Gastrocnemius medialis (tissue), 4 donors: ENCODE measurements at regions not wholly inside any gene's neighbourhood (a gene's known extent, or its start where the extent isn't known, plus 50 kb on each side); places are given as distances from the start of the nearest gene placed in this dataset.
"Not testable (repeated sequence)": the region's sequence is repeated elsewhere in the genome, so short reads cannot be mapped to it uniquely, and the experiment has no call there.

ENCODE experiments used
- ATAC-seq, 2 donors: fragments of 150-250 bp; one replicate each; pipeline ENCODE4 v1.9.1; 2016
- DNase-seq, 2 donors: peaks; one replicate each; pipeline ENCODE4 v3.0.0-alpha.2; 2019
- H3K27ac ChIP-seq, 4 donors: fragments of 200-600 bp; sonication (generic); 1 replicate in 1 of 4; 2 replicates in 3 of 4; pipeline ENCODE4 v1.5.1; 2016 to 2018; ENCODE audit warnings: mild to moderate bottlenecking in 2 of 4, moderate library complexity in 1 of 4
- H3K27me3 ChIP-seq, 3 donors: fragments of 200-600 bp; sonication (generic) in 2 of 3; 1 replicate in 1 of 3; 2 replicates in 2 of 3; pipeline versions ENCODE4 v1.5.1 to v1.6.0; 2016 to 2019; ENCODE audit warnings: mild to moderate bottlenecking in 1 of 3, moderate library complexity in 1 of 3
- H3K36me3 ChIP-seq, 2 donors: fragments of 200-600 bp; sonication (generic) in 1 of 2; one replicate each; pipeline ENCODE4 v1.5.1; 2017 to 2018
- H3K4me1 ChIP-seq, 2 donors: fragments of 200-600 bp; sonication (generic) in 1 of 2; one replicate each; pipeline ENCODE4 v1.5.1; 2016 to 2017; ENCODE audit warnings: mild to moderate bottlenecking in 2 of 2
- H3K4me3 ChIP-seq, 4 donors: fragments of 200-600 bp; sonication (generic) in 3 of 4; 1 replicate in 1 of 4; 2 replicates in 3 of 4; pipeline ENCODE4 v1.5.1; 2016 to 2019; ENCODE audit warnings: mild to moderate bottlenecking in 2 of 4
- H3K9me3 ChIP-seq, 3 donors: fragments of 200-600 bp; sonication (generic) in 2 of 3; 1 replicate in 1 of 3; 2 replicates in 2 of 3; pipeline ENCODE4 v1.5.1; 2016 to 2019
- POLR2A ChIP-seq, 2 donors: fragments of 450-650 bp; IDR thresholded peaks; one replicate each; pipeline ENCODE4 v1.6.1; 2017; ENCODE audit warnings: antibody characterized with exemption in 2 of 2, mild to moderate bottlenecking in 2 of 2, moderate library complexity in 2 of 2
- in situ Hi-C, 4 donors: fragments of 200-750 bp; cut with MboI; loops; one replicate each; pipeline versions ENCODE4 v1.15.0 to v1.8.0; 2017; ENCODE audit warnings: low sequenced_read_pairs in 4 of 4
- intact Hi-C: fragments of 100-400 bp; cut with DNase I; formaldehyde crosslinking; loops from one replicate; pipeline ENCODE4 v1.15.1; 2023; ENCODE audit warnings: low total_unique reads
- TF ChIP-seq, protein P1 (sequence below), 5 experiments: fragments of 450-650 bp in 3 of 5; fragments of 200-600 bp in 2 of 5; sonication (generic) in 2 of 5; IDR thresholded peaks in 4 of 5; conservative IDR thresholded peaks in 1 of 5; 1 replicate in 4 of 5; 2 replicates in 1 of 5; pipeline ENCODE4 v1.5.1; 2016 to 2019; ENCODE audit warnings: antibody characterized with exemption in 5 of 5, mild to moderate bottlenecking in 3 of 5, moderate library complexity in 3 of 5

- intact Hi-C loops (no loop called here), in situ Hi-C loops (no loop called here)
- DNase-seq (no peak), ATAC-seq (no peak)
- Histone ChIP-seq H3K27me3 (no peaks in the 10 kb centered on the region), H3K4me3 (no peak overlapping the region), H3K27ac (no peak overlapping the region), H3K36me3 (no peaks in the 10 kb centered on the region), H3K4me1 (peaks cover 5 to 11% of the 10 kb centered on the region in 2 donors), H3K9me3 (no peaks in the 10 kb centered on the region)
- no peak for TF ChIP-seq POLR2A (IDR thresholded peaks at IDR 0.05)
- TF ChIP-seq, protein P1, sequence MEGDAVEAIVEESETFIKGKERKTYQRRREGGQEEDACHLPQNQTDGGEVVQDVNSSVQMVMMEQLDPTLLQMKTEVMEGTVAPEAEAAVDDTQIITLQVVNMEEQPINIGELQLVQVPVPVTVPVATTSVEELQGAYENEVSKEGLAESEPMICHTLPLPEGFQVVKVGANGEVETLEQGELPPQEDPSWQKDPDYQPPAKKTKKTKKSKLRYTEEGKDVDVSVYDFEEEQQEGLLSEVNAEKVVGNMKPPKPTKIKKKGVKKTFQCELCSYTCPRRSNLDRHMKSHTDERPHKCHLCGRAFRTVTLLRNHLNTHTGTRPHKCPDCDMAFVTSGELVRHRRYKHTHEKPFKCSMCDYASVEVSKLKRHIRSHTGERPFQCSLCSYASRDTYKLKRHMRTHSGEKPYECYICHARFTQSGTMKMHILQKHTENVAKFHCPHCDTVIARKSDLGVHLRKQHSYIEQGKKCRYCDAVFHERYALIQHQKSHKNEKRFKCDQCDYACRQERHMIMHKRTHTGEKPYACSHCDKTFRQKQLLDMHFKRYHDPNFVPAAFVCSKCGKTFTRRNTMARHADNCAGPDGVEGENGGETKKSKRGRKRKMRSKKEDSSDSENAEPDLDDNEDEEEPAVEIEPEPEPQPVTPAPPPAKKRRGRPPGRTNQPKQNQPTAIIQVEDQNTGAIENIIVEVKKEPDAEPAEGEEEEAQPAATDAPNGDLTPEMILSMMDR (IDR thresholded peaks at IDR 0.05 in 4 of 5, conservative IDR thresholded peaks at IDR 0.05 in 1 of 5), result no peak
These were observed 55.1 kb downstream of the KCNC4 start for GRCh38 chr1:110265186-110265585.

DNA sequence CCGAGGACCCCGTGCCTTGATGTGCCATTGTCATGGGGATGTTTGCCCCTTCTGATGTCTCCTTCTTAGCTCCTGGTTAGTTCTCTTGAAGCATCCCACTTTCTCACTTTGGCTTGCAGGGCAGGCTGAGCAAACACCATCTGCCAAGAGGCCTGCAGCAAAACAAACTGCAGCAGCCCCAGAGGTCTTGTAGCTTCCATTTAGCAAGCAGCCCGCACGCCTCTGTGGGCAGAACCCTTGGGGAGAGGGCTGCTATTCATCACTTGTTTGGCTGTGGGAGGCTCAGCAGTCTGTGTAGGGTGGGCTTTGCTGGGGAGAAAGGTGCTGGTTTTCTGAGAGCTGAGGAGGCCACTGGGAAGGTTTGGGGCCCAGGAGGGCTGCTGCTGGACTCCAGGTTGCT is 56.7 kb downstream of the KCNC4 start:
- in situ Hi-C loops (no loop called here), intact Hi-C loops (no loop called here)
- H3K36me3 ChIP-seq, result no peaks in the 10 kb centered on the region

GRCh38 chr1:110267260-110267659 is 57.1 kb downstream of the KCNC4 start:
- Histone ChIP-seq H3K27me3 (no peaks in the 10 kb centered on the region), H3K4me1 (peaks cover 7 to 11% of the 10 kb centered on the region in 2 donors), H3K4me3 (no peak overlapping the region), H3K27ac (no peak overlapping the region), H3K36me3 (no peaks in the 10 kb centered on the region), H3K9me3 (no peaks in the 10 kb centered on the region)
- intact Hi-C loops, result no loop called here
- in situ Hi-C loops, result no loop called here
- DNase-seq, result no peak
- no peak for ATAC-seq
- TF ChIP-seq, protein P1 (IDR thresholded peaks at IDR 0.05 in 4 of 5, conservative IDR thresholded peaks at IDR 0.05 in 1 of 5), result no peak
- TF ChIP-seq POLR2A (IDR thresholded peaks at IDR 0.05), result no peak

More for the DNA sequence above, 56.7 kb downstream of the KCNC4 start:
- Histone ChIP-seq H3K4me1 (peaks cover 5 to 11% of the 10 kb centered on the region in 2 donors), H3K9me3 (no peaks in the 10 kb centered on the region), H3K27me3 (no peaks in the 10 kb centered on the region), H3K4me3 (no peak overlapping the region), H3K27ac (no peak overlapping the region)
- no peak for TF ChIP-seq POLR2A (IDR thresholded peaks at IDR 0.05)
- TF ChIP-seq, protein P1 (IDR thresholded peaks at IDR 0.05 in 4 of 5, conservative IDR thresholded peaks at IDR 0.05 in 1 of 5), result no peak
- no peak for ATAC-seq
- DNase-seq, result no peak

- Histone ChIP-seq H3K36me3 (no peaks in the 10 kb centered on the region), H3K4me3 (no peak overlapping the region), H3K4me1 (peaks cover 0 to 4% of the 10 kb centered on the region in 2 donors), H3K27me3 (no peaks in the 10 kb centered on the region), H3K27ac (no peak overlapping the region), H3K9me3 (no peaks in the 10 kb centered on the region)
- DNase-seq (no peak), ATAC-seq (no peak)
- TF ChIP-seq POLR2A (IDR thresholded peaks at IDR 0.05), result no peak
- TF ChIP-seq, protein P1 (IDR thresholded peaks at IDR 0.05 in 4 of 5, conservative IDR thresholded peaks at IDR 0.05 in 1 of 5), result no peak
- intact Hi-C loops, result no loop called here
- in situ Hi-C loops, result no loop called here
These were observed 61.9 kb downstream of the KCNC4 start for GRCh38 chr1:110272045-110272444.

- in situ Hi-C loops, H3K4me3 ChIP-seq, H3K27me3 ChIP-seq, H3K4me1 ChIP-seq, H3K27ac ChIP-seq, ATAC-seq, H3K9me3 ChIP-seq, H3K36me3 ChIP-seq, DNase-seq, intact Hi-C loops: not testable (repeated sequence)
These were observed 63.7 kb downstream of the KCNC4 start for GRCh38 chr1:110273832-110274231.
